Mucosa of rectum (tissue), 2 donors: ENCODE measurements at regions not wholly inside any gene's neighbourhood (a gene's known extent, or its start where the extent isn't known, plus 50 kb on each side); places are given as distances from the start of the nearest gene placed in this dataset.

Source experiments
- H3K27ac ChIP-seq, 2 donors: one replicate each; pipeline ENCODE4 v1.7.0; 2013; ENCODE audit warnings: inconsistent platforms in 2 of 2, low read depth in 2 of 2, low read length in 2 of 2
- H3K27me3 ChIP-seq, 2 donors: one replicate each; pipeline ENCODE4 v1.7.0; 2013; ENCODE audit warnings: low read length in 2 of 2; ENCODE audit not compliant: control insufficient read depth in 2 of 2, insufficient read depth in 2 of 2
- H3K36me3 ChIP-seq, 2 donors: one replicate each; pipeline ENCODE4 v1.7.0; 2013; ENCODE audit warnings: low read length in 2 of 2; ENCODE audit not compliant: control insufficient read depth in 2 of 2, insufficient read depth in 2 of 2
- H3K4me1 ChIP-seq, 2 donors: one replicate each; pipeline ENCODE4 v1.7.0; 2013; ENCODE audit warnings: low read length in 2 of 2, mild to moderate bottlenecking in 1 of 2; ENCODE audit not compliant: control insufficient read depth in 2 of 2, insufficient read depth in 2 of 2
- H3K4me3 ChIP-seq, 2 donors: one replicate each; pipeline ENCODE4 v1.7.0; 2013; ENCODE audit warnings: low read length in 2 of 2
- H3K9ac ChIP-seq, 2 donors: one replicate each; pipeline ENCODE4 v1.7.0; 2013; ENCODE audit warnings: low read length in 2 of 2, low read depth in 1 of 2, mild to moderate bottlenecking in 1 of 2
- H3K9me3 ChIP-seq, 2 donors: one replicate each; pipeline ENCODE4 v1.7.0; 2013; ENCODE audit warnings: low read length in 2 of 2; ENCODE audit not compliant: control insufficient read depth in 2 of 2
- donor health status: healthy.
- donor health status: Normal muscosa, but diverticular disease.

DNA sequence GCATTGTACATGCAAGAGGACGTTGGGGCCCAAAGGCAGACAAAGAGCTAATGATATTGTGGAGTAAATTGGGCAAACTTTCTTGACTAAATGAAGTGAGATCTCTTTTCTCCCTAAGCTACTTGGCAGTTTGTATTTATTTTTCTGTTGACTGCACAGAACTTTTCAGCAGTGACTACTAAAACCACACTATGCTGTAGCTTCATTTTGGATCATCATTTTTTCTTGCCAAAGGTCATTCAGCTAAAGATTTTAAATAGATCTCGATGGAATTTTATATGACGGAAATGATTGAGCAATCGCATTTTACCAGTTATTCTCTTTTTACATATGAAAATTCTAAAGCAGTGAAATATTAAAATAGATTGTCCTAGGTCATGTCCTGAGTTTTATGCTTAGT, 286.1 kb upstream of the ACTBL2 start:
- H3K27me3 ChIP-seq: no peaks in the 10 kb centered on the region
- no peak overlapping the region for H3K27ac ChIP-seq
- H3K4me3 ChIP-seq: no peak overlapping the region
- no peaks in the 10 kb centered on the region for H3K9me3 ChIP-seq
- H3K4me1 ChIP-seq: no peaks in the 10 kb centered on the region
- no peak overlapping the region for H3K9ac ChIP-seq
- no peaks in the 10 kb centered on the region for H3K36me3 ChIP-seq

DNA sequence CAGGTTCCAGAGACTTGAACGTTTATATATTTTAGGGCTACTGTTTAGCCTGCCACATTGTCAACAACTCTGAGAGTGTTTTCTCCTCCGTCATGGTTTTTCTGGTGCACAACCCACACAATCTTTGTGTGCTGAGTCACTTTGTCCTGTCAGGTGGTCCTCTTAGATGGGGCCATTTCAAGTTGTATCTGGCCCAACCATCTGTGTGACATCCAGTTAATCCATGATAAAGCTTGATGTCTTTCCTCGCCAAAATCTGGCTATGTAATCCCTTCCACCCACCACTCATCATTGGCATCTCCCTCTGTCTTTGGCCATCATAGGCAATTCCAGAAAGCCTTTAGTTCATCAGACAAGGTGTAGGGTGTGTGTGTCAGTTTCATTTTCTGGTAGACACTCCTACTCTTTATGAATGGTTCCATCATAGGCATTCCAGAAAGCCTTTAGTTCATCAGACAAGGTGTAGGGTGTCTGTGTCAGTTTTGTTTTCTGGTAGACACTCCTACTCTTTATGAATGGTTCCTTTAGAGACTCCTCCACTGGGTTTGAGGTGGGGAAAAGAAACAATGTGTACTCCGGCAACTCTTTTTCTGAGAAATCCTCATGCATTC, 282.0 kb upstream of the ACTBL2 start:
- Histone ChIP-seq H3K9ac (no peak overlapping the region), H3K9me3 (no peaks in the 10 kb centered on the region), H3K4me1 (no peaks in the 10 kb centered on the region), H3K27me3 (no peaks in the 10 kb centered on the region), H3K4me3 (no peak overlapping the region), H3K36me3 (no peaks in the 10 kb centered on the region), H3K27ac (no peak overlapping the region)

DNA sequence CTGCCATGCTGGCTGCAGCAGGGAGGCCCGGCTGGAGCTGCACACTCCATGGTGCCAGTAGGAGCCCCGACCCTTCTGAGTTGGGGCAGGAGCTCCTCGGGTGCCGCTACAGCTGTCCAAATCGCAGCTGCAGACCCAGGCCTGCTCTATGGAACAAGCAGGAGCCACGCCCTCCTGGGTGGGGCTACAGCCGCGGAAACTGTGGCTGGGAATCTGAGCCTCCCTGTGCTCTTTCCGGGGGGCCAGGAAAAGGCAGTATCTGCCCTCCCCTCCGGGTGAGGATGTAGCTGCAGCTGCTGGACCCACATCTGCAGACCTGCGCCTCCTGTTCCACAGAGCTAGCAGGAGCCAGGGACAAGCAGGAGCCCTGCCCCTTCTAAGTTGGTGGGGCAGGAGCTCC, 278.9 kb upstream of the ACTBL2 start:
- H3K4me1 ChIP-seq: no peaks in the 10 kb centered on the region

DNA sequence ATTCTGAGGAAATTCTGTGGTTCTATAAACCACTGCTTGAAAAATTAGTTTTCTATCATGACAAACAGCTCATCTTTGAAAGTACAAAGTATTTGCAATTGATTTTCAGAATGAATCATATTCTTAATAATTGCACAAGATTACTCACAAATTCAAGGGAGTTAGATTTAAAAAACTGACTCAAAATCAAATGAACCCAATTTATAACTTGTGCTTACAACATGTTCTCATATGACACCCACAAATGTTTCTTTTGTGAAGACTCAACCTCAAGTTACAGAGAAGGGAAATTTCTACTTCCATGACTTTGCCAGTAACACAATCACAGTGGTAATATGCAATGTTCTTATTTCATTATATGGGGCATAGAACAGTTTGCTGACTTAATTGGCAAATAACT, 272.0 kb upstream of the ACTBL2 start:
- H3K4me1 ChIP-seq: no peaks in the 10 kb centered on the region
- H3K9ac ChIP-seq: no peak overlapping the region
- H3K27ac ChIP-seq: no peak overlapping the region
- H3K9me3 ChIP-seq: no peaks in the 10 kb centered on the region
- H3K27me3 ChIP-seq: no peaks in the 10 kb centered on the region
- H3K4me3 ChIP-seq: no peak overlapping the region
- H3K36me3 ChIP-seq: no peaks in the 10 kb centered on the region

More for the DNA sequence above, 278.9 kb upstream of the ACTBL2 start:
- Histone ChIP-seq H3K27me3 (no peaks in the 10 kb centered on the region), H3K4me3 (no peak overlapping the region), H3K9ac (no peak overlapping the region), H3K27ac (no peak overlapping the region), H3K9me3 (no peaks in the 10 kb centered on the region), H3K36me3 (no peaks in the 10 kb centered on the region)

DNA sequence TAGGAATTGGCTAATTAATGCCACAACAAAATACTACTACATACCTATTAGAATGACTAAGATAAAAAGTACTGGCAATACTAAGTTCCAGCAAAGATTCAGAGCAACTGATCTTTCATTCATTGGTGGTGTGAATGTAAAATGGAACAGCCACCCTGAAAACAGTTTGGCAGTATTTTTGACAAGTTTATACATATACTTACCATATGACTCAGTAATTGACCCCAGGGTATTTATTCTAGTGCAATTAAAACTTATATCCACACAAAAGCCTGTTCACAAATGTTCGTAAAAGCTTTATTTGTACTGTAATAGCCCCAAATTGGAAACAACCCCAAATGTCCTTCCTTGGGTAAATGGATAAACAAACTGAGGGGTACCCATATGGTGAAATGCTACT, 270.8 kb upstream of the ACTBL2 start:
- Histone ChIP-seq H3K27me3 (no peaks in the 10 kb centered on the region), H3K4me1 (no peaks in the 10 kb centered on the region), H3K9ac (no peak overlapping the region), H3K9me3 (no peaks in the 10 kb centered on the region), H3K27ac (no peak overlapping the region), H3K4me3 (no peak overlapping the region), H3K36me3 (no peaks in the 10 kb centered on the region)

DNA sequence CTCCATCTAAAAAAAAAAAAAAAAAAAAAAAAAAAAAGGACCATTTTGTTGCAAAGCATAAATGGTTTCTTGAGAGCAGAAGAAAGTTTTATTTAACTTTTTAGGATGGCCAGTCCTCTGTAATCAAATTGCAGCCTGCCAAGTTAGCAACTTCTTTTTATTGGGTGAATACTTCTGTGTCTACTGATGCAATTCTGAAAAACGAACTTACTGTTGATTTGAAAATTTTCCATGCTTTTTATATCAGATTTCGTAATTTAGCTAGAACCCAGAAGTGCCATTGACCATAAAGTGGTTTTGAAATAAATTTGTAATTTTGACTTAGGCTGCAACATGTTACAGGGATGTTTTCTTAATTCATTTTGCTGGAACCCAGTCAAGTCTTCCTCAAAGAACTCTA, 269.1 kb upstream of the ACTBL2 start:
- H3K9me3 ChIP-seq: no peaks in the 10 kb centered on the region
- no peak overlapping the region for H3K9ac ChIP-seq
- no peak overlapping the region for H3K27ac ChIP-seq
- no peaks in the 10 kb centered on the region for H3K4me1 ChIP-seq
- H3K27me3 ChIP-seq: no peaks in the 10 kb centered on the region
- H3K4me3 ChIP-seq: no peak overlapping the region
- no peaks in the 10 kb centered on the region for H3K36me3 ChIP-seq

DNA sequence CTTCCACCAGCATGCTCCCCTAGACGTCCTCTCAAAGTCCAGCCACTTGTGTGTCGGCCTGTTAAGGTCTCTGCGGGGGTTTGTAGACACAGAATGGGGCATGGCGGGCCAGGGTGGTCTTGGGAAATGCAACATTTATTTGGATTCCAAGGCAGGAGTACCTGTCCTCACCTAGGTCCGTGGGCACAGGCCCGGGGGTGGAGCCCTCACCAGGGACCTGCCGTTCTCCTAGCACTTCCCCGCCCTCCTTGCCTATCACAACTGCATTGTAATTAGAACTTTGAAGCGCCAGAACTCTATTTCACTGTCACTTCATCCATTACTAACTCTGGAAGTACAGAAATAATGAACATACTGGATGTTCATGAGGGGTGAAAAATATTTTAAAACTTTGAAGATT, 268.3 kb upstream of the ACTBL2 start:
- H3K4me3 ChIP-seq: no peak overlapping the region
- no peaks in the 10 kb centered on the region for H3K27me3 ChIP-seq
- no peak overlapping the region for H3K27ac ChIP-seq
- no peaks in the 10 kb centered on the region for H3K4me1 ChIP-seq
- no peak overlapping the region for H3K9ac ChIP-seq
- no peaks in the 10 kb centered on the region for H3K36me3 ChIP-seq
- H3K9me3 ChIP-seq: no peaks in the 10 kb centered on the region

DNA sequence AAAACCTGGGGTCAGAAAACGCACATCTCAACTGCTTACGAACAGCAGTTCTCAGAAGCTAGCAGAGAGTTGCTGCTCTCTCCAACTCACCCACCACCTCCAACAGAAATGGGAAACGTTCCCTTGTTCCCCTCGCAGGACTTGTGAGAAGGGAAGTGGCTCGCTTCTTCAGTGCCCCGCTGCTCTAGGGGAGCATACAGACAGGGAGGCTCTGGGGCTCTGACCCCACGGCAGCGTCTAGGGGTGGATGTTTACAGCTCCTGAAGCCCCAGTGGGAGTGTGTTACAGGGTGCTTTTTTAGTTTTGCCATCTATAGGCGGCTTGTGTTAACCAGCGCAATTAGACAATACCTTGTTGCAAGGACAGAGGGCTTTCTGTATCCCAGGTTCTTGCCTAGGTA, 267.7 kb upstream of the ACTBL2 start:
- H3K27me3 ChIP-seq: no peaks in the 10 kb centered on the region
- H3K9me3 ChIP-seq: no peaks in the 10 kb centered on the region
- H3K4me3 ChIP-seq: no peak overlapping the region
- no peaks in the 10 kb centered on the region for H3K36me3 ChIP-seq
- H3K27ac ChIP-seq: no peak overlapping the region
- H3K9ac ChIP-seq: no peak overlapping the region
- no peaks in the 10 kb centered on the region for H3K4me1 ChIP-seq

DNA sequence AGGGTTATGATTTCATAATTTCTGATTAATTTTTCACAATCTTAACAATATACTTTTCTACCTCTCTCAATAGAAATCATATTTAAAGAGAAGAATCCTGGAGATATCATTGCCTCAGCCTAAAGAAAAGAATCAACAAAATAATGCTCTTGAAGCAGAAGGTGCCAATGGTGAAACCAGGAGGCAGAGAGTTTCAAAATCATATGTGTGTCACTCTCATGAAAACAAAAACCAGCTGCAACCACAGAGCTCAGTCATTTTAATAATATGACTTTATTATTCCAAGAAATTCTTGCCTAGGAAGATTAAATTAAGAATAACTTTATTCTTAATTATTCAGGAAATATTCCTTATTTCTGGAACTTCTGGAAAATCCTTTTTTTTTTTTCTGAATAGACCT, 266.8 kb upstream of the ACTBL2 start:
- no peak overlapping the region for H3K4me3 ChIP-seq
- no peaks in the 10 kb centered on the region for H3K27me3 ChIP-seq
- H3K9me3 ChIP-seq: no peaks in the 10 kb centered on the region
- no peaks in the 10 kb centered on the region for H3K36me3 ChIP-seq
- no peak overlapping the region for H3K27ac ChIP-seq
- H3K9ac ChIP-seq: no peak overlapping the region
- no peaks in the 10 kb centered on the region for H3K4me1 ChIP-seq

DNA sequence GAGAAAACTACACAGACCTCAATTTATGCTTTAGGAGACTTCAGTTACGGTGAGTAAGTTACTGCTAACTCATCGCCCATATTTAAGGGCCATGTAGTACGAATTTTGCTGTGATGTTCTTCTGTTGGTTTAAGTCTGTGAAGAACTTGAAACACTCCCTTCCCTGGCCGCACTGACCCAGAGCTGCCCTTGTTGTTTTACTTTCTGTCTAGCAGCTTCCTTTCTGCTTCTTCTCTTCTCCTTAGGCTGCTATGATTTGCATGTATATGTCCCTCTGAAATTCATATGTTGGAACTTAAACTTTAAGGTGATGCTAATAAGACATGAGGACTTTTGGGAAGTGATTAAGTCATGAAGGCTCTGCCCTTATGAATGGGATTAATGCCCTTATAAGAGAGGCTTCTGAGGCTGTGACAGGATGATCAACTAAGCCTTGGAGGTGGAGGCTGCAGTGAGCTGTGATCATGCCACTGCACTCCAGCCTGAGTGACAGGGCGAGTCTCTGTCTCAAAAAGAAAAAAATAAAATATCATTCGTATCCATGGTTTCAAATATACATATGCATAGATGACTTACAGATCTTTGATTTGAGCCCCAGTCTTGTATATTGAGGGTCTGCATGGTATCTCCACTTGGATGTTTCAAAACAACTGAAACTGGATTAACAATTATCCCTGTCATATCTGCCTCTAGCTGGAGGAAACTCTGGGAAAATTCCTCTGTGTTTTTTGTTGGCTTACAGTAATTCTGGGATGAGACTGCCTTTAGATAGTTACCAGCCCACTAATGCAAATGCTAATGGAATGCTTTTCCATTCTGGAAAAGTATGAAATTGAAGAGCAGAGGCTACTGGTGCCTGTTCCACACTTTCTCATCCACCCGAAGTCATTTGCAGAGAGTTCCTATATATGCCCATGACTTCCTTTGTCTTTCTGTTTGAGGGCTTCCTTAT, 263.4 kb upstream of the ACTBL2 start:
- Histone ChIP-seq H3K9me3 (no peaks in the 10 kb centered on the region), H3K27ac (no peak overlapping the region), H3K4me3 (no peak overlapping the region), H3K27me3 (no peaks in the 10 kb centered on the region), H3K36me3 (no peaks in the 10 kb centered on the region), H3K4me1 (no peaks in the 10 kb centered on the region), H3K9ac (no peak overlapping the region)
